Loucy (cell line): ENCODE measurements at regions not wholly inside any gene's neighbourhood (a gene's known extent, or its start where the extent isn't known, plus 50 kb on each side); places are given as distances from the start of the nearest gene placed in this dataset.

Source experiments
- H2AFZ ChIP-seq: fragments of 200-600 bp; sonication (generic); 2 replicates; pipeline ENCODE4 v1.6.0; 2016; ENCODE audit warnings: antibody characterized with exemption, mild to moderate bottlenecking, low read length, moderate library complexity
- H3F3A ChIP-seq: fragments of 200-600 bp; 2 replicates; pipeline ENCODE4 v1.6.0; 2016; ENCODE audit warnings: antibody characterized with exemption, low read depth, mild to moderate bottlenecking
- H3K27me3 ChIP-seq: fragments of 200-600 bp; sonication (generic); 2 replicates; pipeline ENCODE4 v1.6.1; 2014; ENCODE audit warnings: low read length, mild to moderate bottlenecking; ENCODE audit not compliant: insufficient read depth, poor library complexity, severe bottlenecking
- H3K36me3 ChIP-seq: fragments of 200-600 bp; sonication (generic); 2 replicates; pipeline ENCODE4 v1.6.1; 2016; ENCODE audit warnings: low read length; ENCODE audit not compliant: insufficient read depth
- H3K4me1 ChIP-seq: fragments of 200-600 bp; sonication (generic); 2 replicates; pipeline ENCODE4 v1.5.1; 2014; ENCODE audit warnings: low read length, mild to moderate bottlenecking; ENCODE audit not compliant: insufficient read depth, poor library complexity, severe bottlenecking
- H3K4me2 ChIP-seq: fragments of 200-600 bp; sonication (generic); 2 replicates; pipeline ENCODE4 v1.6.0; 2014; ENCODE audit warnings: antibody characterized with exemption, low read length, low read depth, mild to moderate bottlenecking; ENCODE audit not compliant: poor library complexity, severe bottlenecking
- H3K4me3 ChIP-seq: fragments of 200-600 bp; sonication (generic); 2 replicates; pipeline ENCODE4 v1.5.1; 2014; ENCODE audit warnings: low read length, mild to moderate bottlenecking, mixed read lengths; ENCODE audit not compliant: poor library complexity, severe bottlenecking
- H3K79me2 ChIP-seq: fragments of 200-600 bp; sonication (generic); 2 replicates; pipeline ENCODE4 v1.6.1; 2014; ENCODE audit warnings: low read length; ENCODE audit not compliant: insufficient read depth
- H3K9ac ChIP-seq: fragments of 200-600 bp; sonication (generic); 2 replicates; pipeline ENCODE4 v1.6.0; 2014; ENCODE audit warnings: mild to moderate bottlenecking, low read depth, low read length, moderate library complexity; ENCODE audit not compliant: poor library complexity, severe bottlenecking
- H3K9me2 ChIP-seq: fragments of 200-600 bp; sonication (generic); replicated peaks from 2 replicates; pipeline ENCODE4 v1.6.1; 2016; ENCODE audit warnings: low read depth, low read length, mixed read lengths
- H3K9me3 ChIP-seq: fragments of 200-600 bp; sonication (generic); 2 replicates; pipeline ENCODE4 v1.6.1; 2014; ENCODE audit warnings: mild to moderate bottlenecking, antibody characterized with exemption, low read length, low read depth; ENCODE audit not compliant: insufficient read depth
- H4K20me1 ChIP-seq: fragments of 200-600 bp; sonication (generic); 2 replicates; pipeline ENCODE4 v1.6.0; 2014; ENCODE audit warnings: antibody characterized with exemption, low read length, mild to moderate bottlenecking; ENCODE audit not compliant: insufficient read depth, poor library complexity, severe bottlenecking
- EZH2phosphoT487 ChIP-seq: fragments of 200-600 bp; IDR thresholded peaks from 2 replicates; pipeline ENCODE4 v1.6.1; 2018; ENCODE audit warnings: antibody characterized with exemption, mild to moderate bottlenecking, moderate library complexity, borderline replicate concordance
- TF ChIP-seq, protein P1 (sequence below): fragments of 200-600 bp; sonication (generic); conservative IDR thresholded peaks from 2 replicates; pipeline ENCODE4 v1.5.1; 2014; ENCODE audit warnings: mild to moderate bottlenecking, antibody characterized with exemption, low read length

- Histone ChIP-seq H3F3A (no peaks in the 10 kb centered on the region), H3K4me3 (no peak overlapping the region), H3K9me3 (no peaks in the 10 kb centered on the region), H3K9me2 (no peaks in the 10 kb centered on the region), H2AFZ (no peak overlapping the region), H3K4me2 (no peak overlapping the region), H3K79me2 (no peaks in the 10 kb centered on the region), H4K20me1 (no peaks in the 10 kb centered on the region), H3K9ac (no peak overlapping the region), H3K4me1 (no peaks in the 10 kb centered on the region), H3K27me3 (peaks cover 14% of the 10 kb centered on the region), H3K36me3 (no peaks in the 10 kb centered on the region)
- TF ChIP-seq EZH2phosphoT487 = no peak
- TF ChIP-seq, protein P1, sequence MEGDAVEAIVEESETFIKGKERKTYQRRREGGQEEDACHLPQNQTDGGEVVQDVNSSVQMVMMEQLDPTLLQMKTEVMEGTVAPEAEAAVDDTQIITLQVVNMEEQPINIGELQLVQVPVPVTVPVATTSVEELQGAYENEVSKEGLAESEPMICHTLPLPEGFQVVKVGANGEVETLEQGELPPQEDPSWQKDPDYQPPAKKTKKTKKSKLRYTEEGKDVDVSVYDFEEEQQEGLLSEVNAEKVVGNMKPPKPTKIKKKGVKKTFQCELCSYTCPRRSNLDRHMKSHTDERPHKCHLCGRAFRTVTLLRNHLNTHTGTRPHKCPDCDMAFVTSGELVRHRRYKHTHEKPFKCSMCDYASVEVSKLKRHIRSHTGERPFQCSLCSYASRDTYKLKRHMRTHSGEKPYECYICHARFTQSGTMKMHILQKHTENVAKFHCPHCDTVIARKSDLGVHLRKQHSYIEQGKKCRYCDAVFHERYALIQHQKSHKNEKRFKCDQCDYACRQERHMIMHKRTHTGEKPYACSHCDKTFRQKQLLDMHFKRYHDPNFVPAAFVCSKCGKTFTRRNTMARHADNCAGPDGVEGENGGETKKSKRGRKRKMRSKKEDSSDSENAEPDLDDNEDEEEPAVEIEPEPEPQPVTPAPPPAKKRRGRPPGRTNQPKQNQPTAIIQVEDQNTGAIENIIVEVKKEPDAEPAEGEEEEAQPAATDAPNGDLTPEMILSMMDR = no peak
Observed at GRCh38 chr5:124634741-124635323, 111.6 kb downstream of the ZNF608 start.

- Histone ChIP-seq H3K36me3 (no peaks in the 10 kb centered on the region), H3K4me2 (no peak overlapping the region), H3K9me3 (no peaks in the 10 kb centered on the region), H2AFZ (no peak overlapping the region), H3F3A (no peaks in the 10 kb centered on the region), H3K9me2 (no peaks in the 10 kb centered on the region), H3K4me3 (no peak overlapping the region), H3K4me1 (no peaks in the 10 kb centered on the region), H3K9ac (no peak overlapping the region), H3K79me2 (no peaks in the 10 kb centered on the region), H3K27me3 (peaks cover 10% of the 10 kb centered on the region), H4K20me1 (no peaks in the 10 kb centered on the region)
- TF ChIP-seq, protein P1 = no peak
- TF ChIP-seq EZH2phosphoT487 = no peak
Observed at GRCh38 chr5:124634228-124634739, 112.2 kb downstream of the ZNF608 start.

- Histone ChIP-seq H4K20me1 (no peaks in the 10 kb centered on the region), H3K4me1 (no peaks in the 10 kb centered on the region)
Observed at GRCh38 chr5:124633209-124633608, 113.2 kb downstream of the ZNF608 start.

More at GRCh38 chr5:124633209-124633608, 113.2 kb downstream of the ZNF608 start:
- Histone ChIP-seq H3K9me3 (no peaks in the 10 kb centered on the region), H3K9me2 (no peaks in the 10 kb centered on the region), H3F3A (no peaks in the 10 kb centered on the region), H3K9ac (no peak overlapping the region), H3K4me2 (no peak overlapping the region), H2AFZ (no peak overlapping the region), H3K4me3 (no peak overlapping the region), H3K27me3 (peaks cover 11% of the 10 kb centered on the region), H3K36me3 (no peaks in the 10 kb centered on the region), H3K79me2 (no peaks in the 10 kb centered on the region)
- TF ChIP-seq, protein P1 = no peak
- TF ChIP-seq EZH2phosphoT487 = no peak
